Progenitor cell of endocrine pancreas (in vitro differentiated cells): ENCODE measurements at regions not wholly inside any gene's neighbourhood (a gene's known extent, or its start where the extent isn't known, plus 50 kb on each side); places are given as distances from the start of the nearest gene placed in this dataset.

Experiments used
- DNase-seq: peaks from one replicate; pipeline ENCODE4 v3.0.0; 2021; ENCODE audit warnings: low spot score; ENCODE audit not compliant: unreplicated experiment
- H3K27ac Mint-ChIP-seq: 2 replicates; pipeline ENCODE4 v1.8.0; 2021; ENCODE audit warnings: mild to moderate bottlenecking, moderate library complexity, mixed read lengths
- H3K27me3 Mint-ChIP-seq: 2 replicates; pipeline ENCODE4 v1.8.0; 2021; ENCODE audit warnings: mixed read lengths
- H3K36me3 Mint-ChIP-seq: 2 replicates; pipeline ENCODE4 v1.8.0; 2022; ENCODE audit warnings: mixed read lengths; ENCODE audit not compliant: insufficient read depth
- H3K4me1 Mint-ChIP-seq: 2 replicates; pipeline ENCODE4 v1.8.0; 2021; ENCODE audit warnings: low read depth, mixed read lengths
- H3K4me3 Mint-ChIP-seq: 2 replicates; pipeline ENCODE4 v1.8.0; 2021; ENCODE audit warnings: low read depth, mild to moderate bottlenecking, moderate library complexity, mixed read lengths
- H3K9me3 Mint-ChIP-seq: 2 replicates; pipeline ENCODE4 v1.8.0; 2021; ENCODE audit warnings: low read depth, mixed read lengths
- CTCF ChIP-seq: fragments of 200-600 bp; sonication (generic); IDR thresholded peaks from one replicate; pipeline ENCODE4 v1.5.0; 2021; ENCODE audit warnings: antibody characterized with exemption, mild to moderate bottlenecking; ENCODE audit not compliant: unreplicated experiment

DNA sequence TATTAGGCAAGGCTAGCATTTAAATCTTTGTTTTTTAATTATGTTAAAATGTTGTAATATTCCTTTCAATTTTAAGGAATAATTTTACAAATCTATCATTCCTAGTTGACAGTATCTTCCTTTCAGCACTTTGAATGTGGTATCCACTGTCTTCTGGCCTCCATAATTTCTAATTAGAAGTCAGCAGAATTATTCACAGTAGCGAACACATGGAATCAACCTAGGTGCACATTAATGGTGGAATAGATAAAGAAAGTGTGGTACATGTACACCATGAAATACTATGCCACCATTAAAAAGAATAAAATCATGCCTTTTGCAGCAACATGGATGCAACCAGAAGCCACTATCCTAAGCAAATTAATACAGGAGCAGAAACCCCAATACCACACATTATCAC, 1887.8 kb downstream of the PCDH7 start:
- Mint-ChIP-seq H3K27ac (no peak overlapping the region), H3K4me3 (no peak overlapping the region), H3K36me3 (no peaks in the 10 kb centered on the region), H3K4me1 (no peaks in the 10 kb centered on the region), H3K9me3 (peaks cover 19% of the 10 kb centered on the region), H3K27me3 (no peaks in the 10 kb centered on the region)
- DNase-seq: no peak
- no peak for TF ChIP-seq CTCF

- no peak for DNase-seq
- no peaks in the 10 kb centered on the region for H3K36me3 Mint-ChIP-seq
- peaks cover 6% of the 10 kb centered on the region for H3K4me1 Mint-ChIP-seq
- TF ChIP-seq CTCF: no peak
- H3K9me3 Mint-ChIP-seq: peaks cover 10% of the 10 kb centered on the region
- H3K4me3 Mint-ChIP-seq: no peak overlapping the region
- H3K27me3 Mint-ChIP-seq: no peaks in the 10 kb centered on the region
- H3K27ac Mint-ChIP-seq: no peak overlapping the region
Observed at GRCh38 chr4:32624943-32625603, 1904.9 kb downstream of the PCDH7 start.

DNA sequence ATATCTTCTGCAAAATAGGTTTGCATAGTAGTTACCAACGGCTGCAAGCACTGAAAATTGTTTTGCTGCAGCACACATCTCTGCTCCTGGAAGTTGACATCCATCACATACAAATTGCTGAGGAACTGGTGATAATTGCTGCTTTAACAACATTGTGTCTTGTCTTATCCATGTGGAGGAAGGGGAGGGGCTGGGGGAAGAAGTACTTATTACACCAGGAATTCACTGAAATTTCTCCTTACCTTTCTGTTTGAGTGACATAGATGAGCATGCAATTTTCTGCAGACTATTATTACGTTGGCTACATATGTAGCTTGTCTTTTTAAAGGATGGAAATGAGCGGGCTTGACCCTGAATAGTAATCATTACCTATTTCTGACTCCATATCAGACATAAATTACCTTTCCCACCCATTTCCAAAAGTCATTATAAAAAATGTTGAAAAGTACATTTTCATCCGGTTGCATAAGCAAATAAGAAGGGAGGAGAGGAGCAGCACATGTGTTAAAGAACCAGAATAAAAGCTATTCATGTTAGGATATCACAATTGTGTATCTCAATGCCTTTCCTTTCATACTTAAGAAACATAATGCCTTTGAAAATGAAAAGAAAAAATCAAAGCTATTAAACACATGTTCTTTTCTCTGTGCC, 1905.6 kb downstream of the PCDH7 start:
- Mint-ChIP-seq H3K4me1 (peaks cover 6% of the 10 kb centered on the region), H3K4me3 (no peak overlapping the region), H3K27ac (no peak overlapping the region), H3K27me3 (no peaks in the 10 kb centered on the region), H3K9me3 (peaks cover 10% of the 10 kb centered on the region), H3K36me3 (no peaks in the 10 kb centered on the region)
- TF ChIP-seq CTCF: no peak
- no peak for DNase-seq

GRCh38 chr4:32631831-32632230, 1911.7 kb downstream of the PCDH7 start:
- H3K4me3 Mint-ChIP-seq: no peak overlapping the region
- H3K36me3 Mint-ChIP-seq: no peaks in the 10 kb centered on the region
- peaks cover 10% of the 10 kb centered on the region for H3K9me3 Mint-ChIP-seq
- no peaks in the 10 kb centered on the region for H3K4me1 Mint-ChIP-seq
- H3K27ac Mint-ChIP-seq: no peak overlapping the region
- no peaks in the 10 kb centered on the region for H3K27me3 Mint-ChIP-seq
- no peak for DNase-seq
- no peak for TF ChIP-seq CTCF

- Mint-ChIP-seq H3K36me3 (no peaks in the 10 kb centered on the region), H3K27ac (no peak overlapping the region), H3K4me3 (no peak overlapping the region), H3K4me1 (no peaks in the 10 kb centered on the region), H3K27me3 (no peaks in the 10 kb centered on the region), H3K9me3 (peaks cover 6% of the 10 kb centered on the region)
- no peak for TF ChIP-seq CTCF
- DNase-seq: no peak
Observed at GRCh38 chr4:32633421-32633820, 1913.3 kb downstream of the PCDH7 start.
